HG02798 (cell line): ENCODE measurements at regions not wholly inside any gene's neighbourhood (a gene's known extent, or its start where the extent isn't known, plus 50 kb on each side); places are given as distances from the start of the nearest gene placed in this dataset.
"Not testable (repeated sequence)": the region's sequence is repeated elsewhere in the genome, so short reads cannot be mapped to it uniquely, and the experiment has no call there.

ENCODE experiments used
- ATAC-seq: cut with Tn5 transposase; IDR thresholded peaks from one replicate; pipeline ENCODE4 v1.9.1; 2021; ENCODE audit warnings: mild to moderate bottlenecking; ENCODE audit not compliant: unreplicated experiment, poor library complexity

- no peak for ATAC-seq
Measured at GRCh38 chr3:61438253-61439121, 122.9 kb upstream of the PTPRG start.

DNA sequence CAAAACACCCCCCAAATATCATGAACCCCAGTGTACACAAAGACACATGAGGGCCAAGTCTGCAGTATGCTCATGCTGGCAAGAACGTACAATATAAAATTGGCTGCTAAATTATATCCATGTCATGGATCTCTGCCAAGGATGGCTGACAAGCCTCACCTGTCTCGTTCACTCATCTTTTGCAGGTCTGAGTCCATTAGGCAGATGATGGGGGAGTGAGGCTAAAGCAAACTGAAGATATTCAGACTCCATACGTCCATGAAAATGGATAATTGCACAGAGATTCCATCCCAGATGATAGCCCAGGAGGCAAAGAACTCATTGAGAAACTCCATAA is 122.3 kb upstream of the PTPRG start:
- no peak for ATAC-seq

GRCh38 chr3:61442696-61443095 is 118.7 kb upstream of the PTPRG start:
- no peak for ATAC-seq

- ATAC-seq, result no peak
Measured at GRCh38 chr3:61443886-61444285, 117.5 kb upstream of the PTPRG start.

DNA sequence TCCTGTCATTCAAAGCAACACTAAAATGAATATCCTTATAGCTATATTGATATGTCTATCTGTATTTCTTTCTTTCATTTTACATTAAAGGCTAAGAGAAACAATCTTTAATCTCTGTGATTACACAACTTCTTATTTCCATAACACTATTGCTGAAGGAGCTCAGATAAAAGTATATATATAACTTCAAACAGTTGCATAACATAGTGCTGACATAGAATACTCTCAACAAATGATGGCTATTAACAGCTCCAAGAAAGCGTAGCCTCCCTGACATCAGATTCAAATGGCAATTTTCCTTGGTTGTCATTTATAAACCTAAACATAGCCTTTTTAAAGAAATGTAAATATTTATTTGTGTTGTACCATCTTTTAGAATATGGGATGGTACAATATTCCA is 116.6 kb upstream of the PTPRG start:
- no peak for ATAC-seq

- ATAC-seq, result no peak
Measured at GRCh38 chr3:61445924-61446323, 115.4 kb upstream of the PTPRG start.

DNA sequence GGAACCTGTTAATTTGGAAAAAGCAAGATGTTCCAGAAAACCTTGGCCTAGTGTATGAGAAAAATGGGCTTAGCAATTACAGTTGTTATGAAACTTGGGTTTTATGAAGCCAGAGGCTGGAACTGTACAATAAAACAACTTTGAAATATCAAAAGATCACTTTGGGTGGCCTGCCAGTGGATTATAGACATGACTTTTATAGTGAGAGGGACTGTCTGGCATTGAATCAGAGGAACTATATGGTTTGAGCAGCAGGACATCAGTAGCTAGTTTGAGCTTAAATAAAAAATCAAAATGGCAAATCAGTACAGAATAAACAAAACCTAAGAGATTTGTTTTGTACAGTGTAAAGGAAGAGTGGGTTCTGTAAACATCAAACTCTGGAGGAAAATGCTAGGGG is 115.0 kb upstream of the PTPRG start:
- no peak for ATAC-seq

DNA sequence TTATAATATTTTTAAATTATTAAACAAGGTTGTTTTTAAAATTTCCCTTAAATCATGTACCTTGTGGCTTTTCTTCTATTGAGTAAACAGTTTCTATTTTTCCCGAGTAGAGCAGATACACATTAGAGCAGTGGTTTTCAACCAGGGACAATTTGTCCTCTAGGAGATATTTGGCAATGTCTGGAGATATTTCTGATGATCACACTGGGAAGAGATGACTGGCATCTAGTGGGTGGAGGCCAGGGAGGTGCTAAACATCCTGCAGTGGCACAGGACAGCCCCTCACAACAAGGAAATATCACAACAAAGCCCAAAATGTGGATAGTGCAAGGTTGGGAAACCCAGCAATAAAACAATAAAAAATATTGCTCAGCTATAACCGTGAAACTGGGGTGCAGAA is 113.0 kb upstream of the PTPRG start:
- no peak for ATAC-seq

DNA sequence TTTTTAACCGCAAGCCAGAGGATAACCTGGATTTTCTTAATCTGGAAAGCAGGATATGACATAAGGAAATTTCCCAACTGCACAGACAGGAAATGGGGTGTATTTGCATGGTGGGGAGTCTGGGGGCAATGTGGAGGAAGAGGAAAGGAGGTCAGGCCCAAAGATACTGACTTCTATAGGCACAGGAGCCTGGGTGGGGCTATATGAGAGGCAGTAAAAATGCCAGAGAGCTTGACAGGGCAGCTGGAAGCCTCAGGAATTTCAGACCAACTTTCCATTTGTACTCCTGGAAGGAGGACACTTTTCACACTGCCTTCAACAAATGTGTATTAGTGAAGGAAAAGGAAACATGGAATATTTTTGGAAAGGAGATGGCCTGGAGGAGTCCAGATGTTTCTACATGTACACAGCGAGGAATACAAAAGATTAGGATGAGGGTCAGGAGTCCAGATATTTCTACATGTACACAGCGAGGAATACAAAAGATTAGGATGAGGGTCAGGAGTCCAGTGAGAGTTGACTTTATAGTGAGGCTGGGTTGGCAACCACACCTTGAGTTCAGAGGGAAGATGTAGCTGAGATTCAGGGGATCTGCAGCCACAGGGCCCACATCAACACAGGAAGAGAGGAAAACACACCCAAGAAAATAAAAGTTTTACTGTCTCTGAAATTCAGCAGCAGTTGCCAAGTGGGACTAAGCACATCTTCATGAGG is 111.9 kb upstream of the PTPRG start:
- no peak for ATAC-seq

- ATAC-seq, result no peak
Measured at GRCh38 chr3:61450866-61451265, 110.5 kb upstream of the PTPRG start.

GRCh38 chr3:61451841-61452240 is 109.5 kb upstream of the PTPRG start:
- no peak for ATAC-seq

DNA sequence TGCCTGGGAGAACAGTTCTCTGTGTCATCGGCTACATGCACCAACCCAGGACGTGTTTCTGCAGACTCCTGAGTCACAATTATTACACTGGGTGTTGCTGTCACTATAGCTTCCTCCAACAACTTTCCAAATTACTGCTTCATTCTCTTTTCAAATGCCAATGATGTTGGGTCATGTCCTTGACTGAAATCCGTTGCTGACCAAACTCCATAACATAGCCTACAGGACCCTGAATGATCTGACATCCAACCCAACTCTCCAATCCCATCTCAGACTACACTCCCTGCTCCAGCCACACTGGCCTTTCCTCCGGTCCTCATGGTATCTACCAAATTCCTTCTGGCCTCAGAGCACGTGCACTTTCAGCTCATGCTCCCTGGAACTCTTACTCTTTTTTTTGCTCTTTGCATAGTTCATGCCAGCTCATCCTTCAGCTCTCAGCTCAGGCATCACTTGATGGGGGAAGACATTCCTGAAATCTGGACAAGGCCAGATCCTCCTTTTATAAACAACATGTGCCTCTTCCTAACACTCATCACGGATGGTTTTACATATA is 108.8 kb upstream of the PTPRG start:
- ATAC-seq, result no peak

GRCh38 chr3:61454006-61454585 is 107.3 kb upstream of the PTPRG start:
- ATAC-seq, result no peak

DNA sequence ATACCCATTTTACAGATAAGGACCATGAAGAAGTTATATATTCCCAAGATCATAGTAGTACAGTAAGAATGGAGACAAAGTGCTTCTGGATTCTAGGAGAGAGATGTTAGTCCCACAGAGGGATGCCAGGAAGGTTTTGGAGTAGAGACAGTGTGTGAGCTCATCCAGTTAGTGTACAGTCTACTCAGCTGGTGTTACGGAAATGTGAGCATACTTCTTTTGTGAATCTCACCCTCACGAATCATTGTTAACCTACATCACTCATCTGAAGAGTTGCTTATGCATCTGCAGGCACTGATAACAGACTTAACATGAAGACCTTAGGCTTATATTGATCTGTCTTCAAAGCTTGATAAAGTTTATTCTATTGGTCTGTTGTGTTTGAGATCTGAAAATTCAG is 106.6 kb upstream of the PTPRG start:
- no peak for ATAC-seq

DNA sequence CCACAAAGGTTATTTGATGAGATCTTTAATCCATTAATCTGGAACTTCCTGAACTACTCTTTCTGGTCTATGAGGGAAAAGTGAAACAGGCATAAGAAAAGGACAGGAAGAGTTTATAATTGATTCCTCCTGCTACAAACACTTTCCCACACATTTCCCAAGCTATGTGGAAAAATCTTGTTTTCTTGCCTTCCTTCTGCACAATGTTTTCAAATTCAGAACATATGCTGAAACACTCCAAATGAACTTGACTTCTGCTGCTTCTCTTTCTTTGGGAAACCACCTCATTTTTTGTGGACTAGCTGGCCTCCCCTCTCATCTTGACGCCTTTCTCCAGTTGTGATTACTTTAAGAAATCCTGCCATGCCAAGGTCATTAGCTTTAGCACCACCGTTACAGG is 100.7 kb upstream of the PTPRG start:
- no peak for ATAC-seq

DNA sequence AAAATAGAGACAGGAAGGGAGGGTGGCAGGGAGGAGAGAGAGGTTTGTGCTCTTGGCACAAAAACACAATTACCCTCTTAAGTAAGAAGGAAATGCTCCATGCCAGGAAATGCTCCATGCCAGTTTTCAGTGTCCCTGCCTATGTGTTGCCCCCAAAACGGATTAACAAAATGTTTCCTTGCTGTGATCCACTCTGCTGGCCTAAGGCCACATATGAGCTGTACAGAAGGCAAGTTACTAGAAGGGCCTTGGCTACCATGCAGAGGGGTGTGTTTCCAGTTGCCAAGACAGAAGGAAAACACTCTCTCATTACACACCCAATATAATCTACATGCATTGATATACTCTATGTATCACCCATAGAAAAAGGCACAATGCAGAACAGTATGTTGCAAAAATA is 98.2 kb upstream of the PTPRG start:
- ATAC-seq, result no peak

DNA sequence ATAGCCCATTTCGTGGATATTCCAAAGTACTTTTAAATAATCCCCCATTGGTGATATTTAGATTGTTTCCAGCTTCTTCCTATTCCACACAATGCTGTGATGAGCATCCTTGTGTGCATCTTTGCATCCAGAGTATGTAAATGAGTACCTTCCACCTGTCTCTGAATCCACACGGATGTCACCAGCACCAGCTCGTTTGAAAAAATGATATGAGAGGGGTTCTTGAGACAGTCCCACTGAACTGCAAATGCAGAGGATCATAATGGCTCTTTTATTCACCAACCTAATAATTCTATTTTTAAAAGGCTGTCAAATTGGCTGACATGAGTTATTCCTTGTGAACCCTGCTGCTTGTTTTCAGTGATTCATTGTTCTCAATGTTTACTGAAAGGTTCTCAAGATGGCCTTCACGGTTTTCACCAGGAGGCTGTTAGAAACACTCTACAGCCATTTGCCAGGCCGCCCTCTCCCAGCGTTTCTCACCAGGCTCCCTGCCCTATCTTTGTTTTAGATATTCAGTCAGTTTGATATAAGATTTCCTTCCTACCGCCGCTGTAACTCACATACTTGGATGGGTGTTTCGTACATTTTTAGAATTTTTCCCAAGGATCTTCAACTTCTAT is 96.7 kb upstream of the PTPRG start:
- ATAC-seq, result no peak

DNA sequence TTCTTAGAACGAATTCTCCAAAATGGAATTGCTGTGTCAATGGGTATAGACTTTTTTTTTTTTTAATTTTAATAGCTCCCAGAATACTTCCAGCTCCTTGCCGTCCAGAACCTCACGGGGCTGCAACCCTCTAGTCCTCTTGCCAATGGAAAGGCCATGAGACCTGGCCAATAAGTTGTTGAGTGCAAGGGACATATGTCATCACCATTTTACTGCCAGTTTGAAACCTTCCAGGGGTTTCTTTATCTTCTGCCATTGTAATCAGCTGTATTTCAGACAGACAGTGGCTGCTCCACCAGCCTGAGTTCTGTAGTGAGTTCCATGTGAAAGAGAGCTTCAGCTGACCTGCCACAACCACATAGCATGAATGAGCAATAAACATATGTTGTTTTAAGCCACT is 95.0 kb upstream of the PTPRG start:
- no peak for ATAC-seq

DNA sequence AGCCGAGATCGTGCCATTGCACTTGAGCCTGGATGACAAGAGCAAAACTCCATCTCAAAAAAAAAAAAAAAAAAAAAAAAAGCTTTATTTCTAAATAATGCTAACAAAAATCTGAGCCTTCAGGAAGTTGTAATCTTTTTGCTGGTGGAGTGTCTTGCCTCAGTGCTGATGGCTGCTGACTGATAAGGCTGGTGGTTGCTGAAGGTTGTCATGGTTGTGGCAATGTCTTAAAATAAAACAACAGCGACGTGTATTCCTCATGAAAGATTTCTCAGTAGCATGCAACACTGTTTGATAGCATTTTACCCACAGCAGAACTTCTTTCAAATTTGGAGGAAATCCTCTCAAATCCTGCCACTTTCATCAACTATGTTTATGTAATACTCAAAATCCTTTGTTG is 77.4 kb upstream of the PTPRG start:
- no peak for ATAC-seq

DNA sequence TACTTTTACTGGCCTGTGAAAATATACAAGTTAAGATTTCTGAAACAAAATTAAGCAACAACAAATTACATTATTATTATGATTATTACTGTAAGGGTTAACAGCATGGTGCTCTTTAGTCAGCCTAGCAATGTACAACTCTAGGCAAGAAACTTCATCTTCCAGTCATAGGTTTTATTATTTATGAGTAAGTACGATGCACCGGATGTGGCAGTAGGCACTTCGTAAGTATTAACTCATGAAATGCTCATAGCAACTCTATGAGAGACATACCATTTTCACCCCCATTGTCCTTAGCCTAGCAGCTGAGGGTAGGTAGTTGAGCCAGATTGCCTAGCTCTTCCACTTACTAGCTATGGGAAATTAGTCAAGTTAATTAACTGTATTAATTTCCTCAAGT is 68.0 kb upstream of the PTPRG start:
- ATAC-seq, result no peak

DNA sequence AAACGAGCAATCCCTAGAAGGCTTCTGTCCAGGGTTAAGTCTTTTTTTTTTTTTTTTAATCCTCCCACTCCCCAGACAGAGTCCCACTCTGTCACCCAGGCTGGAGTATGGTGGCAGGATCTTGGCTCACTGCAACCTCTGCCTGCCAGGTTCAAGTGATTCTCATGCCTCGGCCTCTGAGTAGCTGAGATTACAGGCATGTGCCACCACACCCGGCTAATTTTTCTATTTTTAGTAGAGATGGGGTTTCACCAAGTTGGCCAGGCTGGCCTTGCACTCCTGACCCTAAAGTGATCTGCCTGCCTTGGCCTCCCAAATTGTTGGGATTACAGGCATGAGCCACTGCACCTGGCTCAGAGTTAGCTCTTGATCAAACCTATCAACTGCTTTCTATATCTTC is 67.1 kb upstream of the PTPRG start:
- not testable (repeated sequence) for ATAC-seq
